GM21825 (cell line): ENCODE measurements at regions not wholly inside any gene's neighbourhood (a gene's known extent, or its start where the extent isn't known, plus 50 kb on each side); places are given as distances from the start of the nearest gene placed in this dataset.
A peak's percentile ranks its signal among the peaks of the same experiment; 100 is the strongest.

Source experiments
- ATAC-seq: cut with Tn5 transposase; IDR thresholded peaks from one replicate; pipeline ENCODE4 v1.9.1; 2021; ENCODE audit warnings: mild to moderate bottlenecking, moderate library complexity; ENCODE audit not compliant: unreplicated experiment

- ATAC-seq: no peak
These were observed 74.8 kb upstream of the ADAM23 start for GRCh38 chr2:206368484-206368883.

GRCh38 chr2:206368933-206369569 is 74.3 kb upstream of the ADAM23 start:
- ATAC-seq: no peak

GRCh38 chr2:206375956-206376355 is 67.4 kb upstream of the ADAM23 start:
- ATAC-seq: no peak

- ATAC-seq: no peak
These were observed 64.5 kb upstream of the ADAM23 start for GRCh38 chr2:206378835-206379234.

DNA sequence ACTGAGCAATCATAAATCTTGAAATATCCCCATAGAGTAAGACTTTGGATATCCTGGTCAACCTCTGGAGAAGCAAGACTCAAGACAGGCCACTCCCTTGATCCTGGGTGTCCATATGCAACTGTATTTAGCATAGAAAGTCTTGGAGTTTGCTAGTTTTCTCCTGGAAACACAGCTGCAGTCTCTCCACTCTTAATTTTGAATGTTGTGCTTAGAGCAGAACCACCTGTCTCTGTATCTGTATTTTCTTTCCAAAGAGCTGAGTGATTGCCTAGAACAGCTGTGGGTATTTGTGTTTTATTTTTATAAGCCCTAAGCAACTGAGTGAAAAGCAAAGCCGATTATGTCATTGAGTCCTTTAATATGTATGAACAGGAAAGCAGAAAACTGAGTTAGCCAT is 64.1 kb upstream of the ADAM23 start:
- ATAC-seq: no peak

DNA sequence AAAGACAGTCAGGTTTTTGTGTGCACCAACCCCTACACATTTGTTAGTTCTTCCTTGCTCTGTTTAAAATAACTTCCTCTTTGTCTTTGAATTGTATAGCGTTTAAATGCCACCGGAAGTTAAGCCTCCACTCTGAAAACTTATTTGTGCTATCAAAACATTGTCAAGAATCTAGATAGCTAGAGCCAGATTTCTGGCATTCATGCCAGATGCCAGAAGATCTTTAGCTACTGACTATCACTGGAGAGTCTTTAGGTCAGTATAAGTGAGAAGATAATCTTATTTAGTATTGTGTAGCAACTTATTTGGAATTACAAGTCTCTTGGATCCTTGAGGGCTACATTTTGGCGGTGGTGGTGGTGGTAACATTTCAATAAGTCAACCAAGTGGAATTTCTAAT is 63.4 kb upstream of the ADAM23 start:
- no peak for ATAC-seq

- ATAC-seq: no peak
These were observed 61.5 kb upstream of the ADAM23 start for GRCh38 chr2:206381881-206382280.

DNA sequence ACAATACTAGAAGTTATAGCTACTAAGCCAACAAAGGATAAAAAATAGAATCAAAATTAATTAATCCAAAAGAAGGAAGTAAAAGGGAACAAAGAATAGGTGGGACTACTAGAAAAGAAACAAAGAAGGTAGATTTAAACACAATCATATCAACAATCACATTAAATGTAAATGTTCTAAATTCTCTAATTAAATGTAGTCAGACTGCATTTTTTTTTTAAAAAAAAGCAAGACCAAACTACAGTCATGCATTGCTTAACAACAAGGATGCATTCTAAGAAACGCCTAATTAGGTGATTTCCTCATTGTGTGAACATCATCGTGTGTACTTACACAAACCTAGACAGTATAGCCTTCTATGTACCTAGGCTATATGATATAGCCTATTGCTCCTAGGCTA is 59.7 kb upstream of the ADAM23 start:
- ATAC-seq: no peak

DNA sequence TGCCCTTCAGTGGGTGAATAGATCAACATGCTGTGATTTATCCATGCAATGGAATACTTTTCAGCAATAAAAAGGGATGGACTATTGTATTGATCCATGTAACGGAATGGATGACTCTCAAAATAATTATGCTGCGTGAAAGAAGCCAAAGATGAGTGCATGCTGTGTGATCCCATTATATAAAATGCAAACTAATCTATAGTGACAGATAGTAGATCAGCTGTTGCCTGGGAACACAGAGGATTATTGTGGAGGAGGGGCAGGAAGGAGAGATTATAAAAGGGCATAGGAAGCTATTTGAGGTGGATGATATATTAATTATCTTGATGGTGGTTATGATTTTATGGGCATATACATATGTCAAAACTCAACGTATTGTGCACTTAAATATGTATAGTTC is 55.5 kb upstream of the ADAM23 start:
- no peak for ATAC-seq

DNA sequence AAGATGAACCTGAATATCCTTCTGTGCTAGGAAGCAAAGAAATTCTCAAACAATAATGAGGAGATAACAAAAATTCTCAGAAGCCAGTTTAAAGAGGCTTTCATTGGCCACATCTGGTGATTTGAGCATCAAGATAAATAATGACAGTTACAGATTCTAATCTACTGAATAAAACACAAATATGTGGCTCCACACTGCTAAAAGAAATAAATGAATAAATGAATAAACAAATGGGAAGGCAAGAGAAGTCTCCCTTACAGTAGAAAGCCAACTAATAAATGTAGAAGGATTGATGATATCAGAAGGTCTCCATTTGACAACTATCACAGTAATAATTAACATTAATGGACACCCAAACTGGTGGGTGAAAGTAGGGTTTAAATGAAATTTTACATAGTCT is 54.6 kb upstream of the ADAM23 start:
- ATAC-seq: no peak

GRCh38 chr2:206389164-206389563 is 54.2 kb upstream of the ADAM23 start:
- no peak for ATAC-seq

- no peak for ATAC-seq
These were observed 53.2 kb upstream of the ADAM23 start for GRCh38 chr2:206390181-206390580.

DNA sequence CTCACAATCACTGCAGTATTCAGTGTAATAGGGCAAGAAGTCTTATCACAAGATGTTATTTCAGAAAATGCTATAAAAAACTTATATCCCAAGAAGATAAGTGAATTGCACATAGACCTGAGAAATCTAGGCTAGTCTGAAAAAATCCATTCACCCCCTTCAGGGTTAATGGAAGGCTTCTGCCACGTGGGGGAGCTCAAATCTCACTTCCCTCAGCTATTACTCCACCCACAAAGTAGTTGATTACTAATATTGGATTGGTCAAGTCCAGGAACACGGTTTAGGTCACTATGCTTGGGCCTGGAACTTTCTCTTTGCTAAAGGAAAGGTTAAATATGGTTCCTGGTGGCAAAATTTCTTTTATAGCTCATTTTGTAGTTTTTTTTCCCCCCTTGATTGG is 51.2 kb upstream of the ADAM23 start:
- ATAC-seq: peak; percentile 93
